CD4-positive, alpha-beta T cell treated with Interleukin-2 at 100 ng/mL for 4 hours (primary cell): ENCODE measurements at regions not wholly inside any gene's neighbourhood (a gene's known extent, or its start where the extent isn't known, plus 50 kb on each side); places are given as distances from the start of the nearest gene placed in this dataset.

Experiments used
- DNase-seq: peaks from one replicate; pipeline ENCODE4 v3.0.0-alpha.2; 2020; ENCODE audit warnings: low spot score

GRCh38 chr10:78162853-78163252 is 129.2 kb downstream of the RPS24 start:
- no peak for DNase-seq

- DNase-seq, result no peak
Measured at GRCh38 chr10:78164702-78165101, 131.0 kb downstream of the RPS24 start.

- DNase-seq, result no peak
Measured at GRCh38 chr10:78165172-78165571, 131.5 kb downstream of the RPS24 start.

- DNase-seq, result no peak
Measured at GRCh38 chr10:78165617-78166016, 132.0 kb downstream of the RPS24 start.

GRCh38 chr10:78166261-78166660 is 132.6 kb downstream of the RPS24 start:
- DNase-seq, result no peak

GRCh38 chr10:78169214-78169613 is 135.6 kb downstream of the RPS24 start:
- no peak for DNase-seq

- DNase-seq, result no peak
Measured at GRCh38 chr10:78170026-78170475, 136.4 kb downstream of the RPS24 start.

GRCh38 chr10:78171633-78172400 is 138.2 kb downstream of the RPS24 start:
- no peak for DNase-seq

- no peak for DNase-seq
Measured at GRCh38 chr10:78173360-78174015, 139.8 kb downstream of the RPS24 start.

- no peak for DNase-seq
Measured at GRCh38 chr10:78175444-78176015, 141.9 kb downstream of the RPS24 start.

GRCh38 chr10:78176320-78177317 is 143.0 kb downstream of the RPS24 start:
- no peak for DNase-seq

- no peak for DNase-seq
Measured at GRCh38 chr10:78177491-78178185, 144.0 kb downstream of the RPS24 start.

GRCh38 chr10:78178397-78178796 is 144.7 kb downstream of the RPS24 start:
- DNase-seq, result no peak

GRCh38 chr10:78178940-78179339 is 145.3 kb downstream of the RPS24 start:
- DNase-seq, result no peak

- DNase-seq, result no peak
Measured at GRCh38 chr10:78179886-78180705, 146.4 kb downstream of the RPS24 start.

- DNase-seq, result no peak
Measured at GRCh38 chr10:78181381-78182055, 147.9 kb downstream of the RPS24 start.

GRCh38 chr10:78182841-78183240 is 149.2 kb downstream of the RPS24 start:
- DNase-seq, result no peak

GRCh38 chr10:78184851-78185692 is 151.4 kb downstream of the RPS24 start:
- DNase-seq, result no peak

GRCh38 chr10:78185693-78186055 is 152.0 kb downstream of the RPS24 start:
- no peak for DNase-seq
